Astrocyte of the cerebellum (primary cell): ENCODE measurements at regions not wholly inside any gene's neighbourhood (a gene's known extent, or its start where the extent isn't known, plus 50 kb on each side); places are given as distances from the start of the nearest gene placed in this dataset.

Source experiments
- DNase-seq: peaks from one replicate; pipeline ENCODE4 v3.0.0-alpha.2; 2011; ENCODE audit warnings: low read depth
- H3K4me3 ChIP-seq: 2 replicates; pipeline ENCODE4 v1.5.1; 2011; ENCODE audit warnings: mild to moderate bottlenecking, low read depth, low read length, moderate library complexity
- CTCF ChIP-seq: IDR thresholded peaks from 2 replicates; pipeline ENCODE4 v1.5.1; 2012; ENCODE audit warnings: low read length, low read depth, moderate library complexity, mild to moderate bottlenecking; ENCODE audit errors: missing control alignments
- in situ Hi-C: cut with HindIII; loops from 2 replicates; pipeline ENCODE4 v1.10.0; 2017; ENCODE audit warnings: low sequenced_read_pairs

- no peak for DNase-seq
- TF ChIP-seq CTCF = no peak
- H3K4me3 ChIP-seq = no peak overlapping the region
- in situ Hi-C loops = no loop called here
These were observed 122.9 kb upstream of the MYO3A start for GRCh38 chr10:25811052-25811685.

- no peak for DNase-seq
- in situ Hi-C loops = no loop called here
These were observed 120.5 kb upstream of the MYO3A start for GRCh38 chr10:25813511-25813910.

GRCh38 chr10:25815236-25815635 lies 118.8 kb upstream of the MYO3A start:
- in situ Hi-C loops = no loop called here
- H3K4me3 ChIP-seq = no peak overlapping the region
- peak; percentile 47 for DNase-seq

More at GRCh38 chr10:25813511-25813910, 120.5 kb upstream of the MYO3A start:
- no peak for TF ChIP-seq CTCF
- no peak overlapping the region for H3K4me3 ChIP-seq

GRCh38 chr10:25815999-25816768 lies 117.8 kb upstream of the MYO3A start:
- no peak for TF ChIP-seq CTCF
- in situ Hi-C loops = no loop called here
- H3K4me3 ChIP-seq = no peak overlapping the region
- peak; percentile 37 for DNase-seq

More at GRCh38 chr10:25815236-25815635, 118.8 kb upstream of the MYO3A start:
- no peak for TF ChIP-seq CTCF

GRCh38 chr10:25817200-25817599 lies 116.8 kb upstream of the MYO3A start:
- no peak for TF ChIP-seq CTCF
- no peak overlapping the region for H3K4me3 ChIP-seq
- no peak for DNase-seq
- in situ Hi-C loops = no loop called here

GRCh38 chr10:25818751-25819150 lies 115.3 kb upstream of the MYO3A start:
- no peak for DNase-seq
- no peak for TF ChIP-seq CTCF
- H3K4me3 ChIP-seq = no peak overlapping the region
- in situ Hi-C loops = no loop called here
